Glutamatergic neuron (in vitro differentiated cells): ENCODE measurements at regions not wholly inside any gene's neighbourhood (a gene's known extent, or its start where the extent isn't known, plus 50 kb on each side); places are given as distances from the start of the nearest gene placed in this dataset.

Source experiments
- DNase-seq: peaks from one replicate; pipeline ENCODE4 v3.0.0; 2022
- H3K27ac Mint-ChIP-seq: one replicate; pipeline ENCODE4 v1.8.0; 2020; ENCODE audit warnings: mild to moderate bottlenecking, mixed read lengths, inconsistent platforms; ENCODE audit not compliant: unreplicated experiment
- H3K27me3 Mint-ChIP-seq: one replicate; pipeline ENCODE4 v1.8.0; 2020; ENCODE audit warnings: mild to moderate bottlenecking, moderate library complexity, mixed read lengths, inconsistent platforms; ENCODE audit not compliant: unreplicated experiment
- H3K36me3 Mint-ChIP-seq: one replicate; pipeline ENCODE4 v1.8.0; 2020; ENCODE audit warnings: mild to moderate bottlenecking, mixed read lengths, inconsistent platforms; ENCODE audit not compliant: unreplicated experiment
- H3K4me1 Mint-ChIP-seq: one replicate; pipeline ENCODE4 v1.8.0; 2020; ENCODE audit warnings: mild to moderate bottlenecking, low read depth, mixed read lengths, inconsistent platforms; ENCODE audit not compliant: unreplicated experiment
- H3K4me3 Mint-ChIP-seq: one replicate; pipeline ENCODE4 v1.8.0; 2020; ENCODE audit warnings: mild to moderate bottlenecking, mixed read lengths, inconsistent platforms; ENCODE audit not compliant: unreplicated experiment
- H3K9me3 Mint-ChIP-seq: one replicate; pipeline ENCODE4 v1.8.0; 2020; ENCODE audit warnings: mild to moderate bottlenecking, moderate library complexity, mixed read lengths, inconsistent platforms; ENCODE audit not compliant: unreplicated experiment
- CTCF ChIP-seq: fragments of 200-600 bp; sonication (generic); IDR thresholded peaks from one replicate; pipeline ENCODE4 v1.5.0; 2021; ENCODE audit not compliant: partially characterized antibody, unreplicated experiment

DNA sequence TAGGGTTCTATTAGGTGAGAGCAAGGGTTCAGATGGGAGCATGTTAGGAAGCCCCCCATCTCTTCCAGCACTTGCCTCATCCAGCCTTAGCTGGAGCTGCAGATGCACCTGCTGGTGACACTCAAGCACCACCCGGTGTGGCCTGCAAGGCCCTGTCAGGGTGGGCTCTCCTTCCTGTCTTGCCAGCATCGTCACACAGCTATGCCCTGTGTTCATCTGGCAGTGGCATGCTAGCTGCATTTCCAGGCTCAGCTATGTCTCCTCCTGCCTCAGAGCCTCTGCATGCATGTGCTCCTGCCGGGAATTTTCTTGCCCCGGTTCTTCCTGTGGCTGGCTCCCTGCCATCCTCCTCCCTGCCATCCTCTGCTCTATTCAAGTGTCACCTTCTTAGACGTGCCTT, 129.7 kb upstream of the KLF6 start:
- peaks cover 2% of the 10 kb centered on the region for H3K27me3 Mint-ChIP-seq
- no peak overlapping the region for H3K4me3 Mint-ChIP-seq

DNA sequence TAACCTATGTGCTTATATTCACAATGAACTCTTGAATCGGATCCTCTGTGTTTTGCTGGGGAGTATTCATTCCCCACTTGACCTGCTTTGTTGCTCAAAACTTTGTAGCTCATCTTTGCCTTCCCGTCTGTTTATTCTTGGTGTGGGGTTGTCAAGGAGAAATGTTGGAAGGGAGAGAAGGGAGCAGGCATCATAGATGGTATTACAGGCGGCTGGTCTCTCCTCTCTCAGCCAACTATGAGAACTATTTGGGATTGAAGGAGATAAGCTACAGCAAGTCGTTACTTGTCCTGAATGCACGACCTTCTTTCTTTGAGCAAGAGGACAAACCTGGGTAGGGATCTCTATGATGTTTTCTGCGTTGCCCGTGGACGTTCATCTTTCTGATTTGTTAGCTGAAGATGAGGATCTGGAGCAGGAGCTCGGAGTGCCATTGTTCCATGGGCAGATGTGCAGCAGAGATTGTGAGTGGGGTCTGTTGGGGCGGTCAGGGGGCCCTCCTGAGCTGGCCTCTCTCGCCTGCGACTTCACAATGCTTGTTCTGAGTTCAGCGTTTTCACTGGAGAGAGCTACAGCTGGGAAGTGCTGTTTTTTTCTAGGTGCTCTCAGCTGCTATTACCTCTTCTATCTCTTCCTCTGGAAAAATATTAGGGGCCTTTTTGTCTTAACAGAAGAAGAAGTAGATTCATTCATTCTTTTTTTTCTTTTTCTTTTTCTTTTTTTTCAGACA, 126.9 kb upstream of the KLF6 start:
- no peak for TF ChIP-seq CTCF
- no peak for DNase-seq
- peaks cover 4% of the 10 kb centered on the region for H3K27me3 Mint-ChIP-seq
- H3K4me1 Mint-ChIP-seq: no peaks in the 10 kb centered on the region
- no peaks in the 10 kb centered on the region for H3K36me3 Mint-ChIP-seq
- H3K4me3 Mint-ChIP-seq: no peak overlapping the region
- no peaks in the 10 kb centered on the region for H3K9me3 Mint-ChIP-seq
- no peak overlapping the region for H3K27ac Mint-ChIP-seq

More for the DNA sequence above, 129.7 kb upstream of the KLF6 start:
- Mint-ChIP-seq H3K27ac (no peak overlapping the region), H3K36me3 (no peaks in the 10 kb centered on the region), H3K4me1 (no peaks in the 10 kb centered on the region), H3K9me3 (peaks cover 1% of the 10 kb centered on the region)
- no peak for DNase-seq
- no peak for TF ChIP-seq CTCF

- no peak overlapping the region for H3K27ac Mint-ChIP-seq
- H3K9me3 Mint-ChIP-seq: no peaks in the 10 kb centered on the region
- H3K27me3 Mint-ChIP-seq: peaks cover 4% of the 10 kb centered on the region
- H3K4me1 Mint-ChIP-seq: no peaks in the 10 kb centered on the region
- no peak for TF ChIP-seq CTCF
- DNase-seq: no peak
- H3K4me3 Mint-ChIP-seq: no peak overlapping the region
- no peaks in the 10 kb centered on the region for H3K36me3 Mint-ChIP-seq
Observed at GRCh38 chr10:3911241-3911640, 126.2 kb upstream of the KLF6 start.

DNA sequence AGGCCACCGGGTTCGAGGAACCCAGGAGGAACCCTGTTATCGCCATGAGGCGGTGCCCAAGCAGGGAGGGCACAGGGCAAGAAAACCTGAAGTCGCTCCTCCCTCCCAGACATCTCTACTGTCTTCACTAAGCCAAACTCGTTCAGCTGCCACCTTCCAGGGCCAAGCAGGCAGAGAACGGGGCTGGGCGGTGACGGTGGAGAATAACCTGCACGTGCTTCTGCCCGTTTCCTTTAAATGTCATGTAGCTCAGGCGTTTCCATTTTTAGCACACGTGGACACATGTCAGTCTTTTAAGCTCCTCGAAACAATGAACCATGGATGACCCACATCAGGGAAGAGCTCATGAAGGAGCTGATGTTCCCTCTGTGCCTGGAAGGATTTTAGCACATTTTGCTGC, 124.3 kb upstream of the KLF6 start:
- H3K9me3 Mint-ChIP-seq: no peaks in the 10 kb centered on the region
- H3K4me3 Mint-ChIP-seq: no peak overlapping the region
- no peak for DNase-seq
- H3K27ac Mint-ChIP-seq: no peak overlapping the region
- TF ChIP-seq CTCF: no peak
- H3K4me1 Mint-ChIP-seq: no peaks in the 10 kb centered on the region
- H3K27me3 Mint-ChIP-seq: peaks cover 4% of the 10 kb centered on the region
- no peaks in the 10 kb centered on the region for H3K36me3 Mint-ChIP-seq

DNA sequence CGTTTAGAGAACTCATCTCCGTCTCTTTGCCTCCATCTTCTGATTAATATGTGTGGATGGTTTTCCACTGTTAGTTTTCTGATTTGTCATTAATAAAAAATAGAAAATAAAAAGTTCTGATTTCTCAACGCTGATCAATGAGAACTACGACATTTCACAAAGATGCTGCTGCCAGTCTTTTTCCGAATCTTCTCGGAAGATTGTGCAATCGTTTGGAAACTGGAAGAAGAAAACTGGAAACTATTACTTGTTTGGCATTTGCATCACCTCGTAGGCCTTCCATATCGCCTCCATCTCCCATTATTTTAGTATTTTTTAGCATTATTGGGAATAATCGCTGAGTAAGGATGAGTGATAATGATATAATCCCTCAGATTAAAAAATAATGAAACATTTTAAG, 123.2 kb upstream of the KLF6 start:
- Mint-ChIP-seq H3K9me3 (no peaks in the 10 kb centered on the region), H3K36me3 (no peaks in the 10 kb centered on the region), H3K27me3 (peaks cover 3% of the 10 kb centered on the region), H3K4me1 (no peaks in the 10 kb centered on the region), H3K27ac (no peak overlapping the region), H3K4me3 (no peak overlapping the region)
- DNase-seq: no peak
- no peak for TF ChIP-seq CTCF
